Ovary (tissue), 3 donors: ENCODE measurements at regions not wholly inside any gene's neighbourhood (a gene's known extent, or its start where the extent isn't known, plus 50 kb on each side); places are given as distances from the start of the nearest gene placed in this dataset.

Experiments used
- CTCF ChIP-seq, 3 donors: fragments of 450-650 bp in 2 of 3; fragments of 200-600 bp in 1 of 3; IDR thresholded peaks; one replicate each; pipeline versions ENCODE4 v1.5.1 to v1.8.0; 2016 to 2022; ENCODE audit warnings: antibody characterized with exemption in 3 of 3, mild to moderate bottlenecking in 1 of 3
- POLR2A ChIP-seq: fragments of 450-650 bp; IDR thresholded peaks from one replicate; pipeline ENCODE4 v1.6.1; 2017; ENCODE audit warnings: antibody characterized with exemption, mild to moderate bottlenecking, moderate library complexity
- donor health status: DM: no; HTN: no; CAD: no.

- TF ChIP-seq CTCF (IDR thresholded peaks at IDR 0.05) (no peak), POLR2A (no peak)
Measured at GRCh38 chr5:2895196-2895595, 143.7 kb upstream of the IRX2 start.
